Breast epithelium (tissue), 3 donors: ENCODE measurements at regions not wholly inside any gene's neighbourhood (a gene's known extent, or its start where the extent isn't known, plus 50 kb on each side); places are given as distances from the start of the nearest gene placed in this dataset.

ENCODE experiments used
- POLR2A ChIP-seq: fragments of 450-650 bp; IDR thresholded peaks from one replicate; pipeline ENCODE4 v1.6.1; 2016; ENCODE audit warnings: antibody characterized with exemption, mild to moderate bottlenecking, moderate library complexity
- POLR2AphosphoS5 ChIP-seq, 3 donors: sonication (generic); formaldehyde crosslinking; IDR thresholded peaks; one replicate each; pipeline ENCODE4 v1.6.1; 2017; ENCODE audit warnings: antibody characterized with exemption in 3 of 3
- TF ChIP-seq, protein P1 (sequence below), 3 donors: fragments of 450-650 bp; IDR thresholded peaks; one replicate each; pipeline ENCODE4 v1.5.1; 2016 to 2017; ENCODE audit warnings: antibody characterized with exemption in 3 of 3, mild to moderate bottlenecking in 3 of 3, moderate library complexity in 3 of 3

GRCh38 chr1:239242404-239242803 lies 144.0 kb upstream of the CHRM3 start:
- TF ChIP-seq, protein P1, sequence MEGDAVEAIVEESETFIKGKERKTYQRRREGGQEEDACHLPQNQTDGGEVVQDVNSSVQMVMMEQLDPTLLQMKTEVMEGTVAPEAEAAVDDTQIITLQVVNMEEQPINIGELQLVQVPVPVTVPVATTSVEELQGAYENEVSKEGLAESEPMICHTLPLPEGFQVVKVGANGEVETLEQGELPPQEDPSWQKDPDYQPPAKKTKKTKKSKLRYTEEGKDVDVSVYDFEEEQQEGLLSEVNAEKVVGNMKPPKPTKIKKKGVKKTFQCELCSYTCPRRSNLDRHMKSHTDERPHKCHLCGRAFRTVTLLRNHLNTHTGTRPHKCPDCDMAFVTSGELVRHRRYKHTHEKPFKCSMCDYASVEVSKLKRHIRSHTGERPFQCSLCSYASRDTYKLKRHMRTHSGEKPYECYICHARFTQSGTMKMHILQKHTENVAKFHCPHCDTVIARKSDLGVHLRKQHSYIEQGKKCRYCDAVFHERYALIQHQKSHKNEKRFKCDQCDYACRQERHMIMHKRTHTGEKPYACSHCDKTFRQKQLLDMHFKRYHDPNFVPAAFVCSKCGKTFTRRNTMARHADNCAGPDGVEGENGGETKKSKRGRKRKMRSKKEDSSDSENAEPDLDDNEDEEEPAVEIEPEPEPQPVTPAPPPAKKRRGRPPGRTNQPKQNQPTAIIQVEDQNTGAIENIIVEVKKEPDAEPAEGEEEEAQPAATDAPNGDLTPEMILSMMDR (IDR thresholded peaks at IDR 0.05): no peak
- TF ChIP-seq POLR2A (no peak), POLR2AphosphoS5 (IDR thresholded peaks at IDR 0.05) (no peak)
